AG08396 (cell line): ENCODE measurements at regions not wholly inside any gene's neighbourhood (a gene's known extent, or its start where the extent isn't known, plus 50 kb on each side); places are given as distances from the start of the nearest gene placed in this dataset.
"Not testable (repeated sequence)": the region's sequence is repeated elsewhere in the genome, so short reads cannot be mapped to it uniquely, and the experiment has no call there.

Experiments used
- DNase-seq: peaks from one replicate; pipeline ENCODE4 v3.0.0; 2012; ENCODE audit warnings: low spot score, mixed read lengths

DNA sequence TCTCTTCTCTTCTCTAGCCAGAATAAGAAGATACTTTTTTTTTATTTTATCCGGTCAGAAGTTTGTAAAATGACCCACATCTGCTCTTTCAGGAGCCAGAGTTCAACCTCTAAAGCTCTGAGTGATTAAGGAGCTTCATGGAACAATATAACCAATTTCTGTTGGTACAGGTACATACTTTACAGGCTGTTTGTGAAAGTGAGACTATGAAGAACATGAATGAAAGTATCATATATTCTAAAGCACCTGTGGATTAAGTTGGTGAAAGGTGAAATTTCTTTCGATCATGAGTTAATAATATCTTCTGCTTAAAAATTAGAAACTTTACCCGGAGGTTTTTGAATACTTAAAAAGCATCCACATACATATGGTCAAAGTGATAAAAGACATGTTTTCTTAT is 65.2 kb downstream of the DMRT2 start:
- DNase-seq, result no peak

DNA sequence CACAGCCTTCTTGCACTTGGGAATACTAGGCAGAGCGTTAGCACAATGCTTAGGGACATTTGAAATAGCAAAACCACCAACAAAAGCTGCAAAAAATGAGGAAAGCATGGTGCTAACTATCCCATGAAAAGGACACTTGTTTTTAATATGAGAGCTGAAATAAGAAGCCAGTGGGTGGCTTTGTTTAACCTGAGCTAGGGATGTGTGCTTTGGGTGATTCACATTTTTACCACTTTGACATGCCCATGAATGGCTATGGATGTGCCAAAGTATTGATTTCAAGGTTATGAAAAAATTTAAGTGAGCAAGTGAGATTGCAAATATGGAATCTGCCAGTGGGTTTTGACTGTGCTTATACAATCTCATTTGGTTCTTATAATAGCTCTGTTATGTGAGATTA is 67.3 kb downstream of the DMRT2 start:
- no peak for DNase-seq

DNA sequence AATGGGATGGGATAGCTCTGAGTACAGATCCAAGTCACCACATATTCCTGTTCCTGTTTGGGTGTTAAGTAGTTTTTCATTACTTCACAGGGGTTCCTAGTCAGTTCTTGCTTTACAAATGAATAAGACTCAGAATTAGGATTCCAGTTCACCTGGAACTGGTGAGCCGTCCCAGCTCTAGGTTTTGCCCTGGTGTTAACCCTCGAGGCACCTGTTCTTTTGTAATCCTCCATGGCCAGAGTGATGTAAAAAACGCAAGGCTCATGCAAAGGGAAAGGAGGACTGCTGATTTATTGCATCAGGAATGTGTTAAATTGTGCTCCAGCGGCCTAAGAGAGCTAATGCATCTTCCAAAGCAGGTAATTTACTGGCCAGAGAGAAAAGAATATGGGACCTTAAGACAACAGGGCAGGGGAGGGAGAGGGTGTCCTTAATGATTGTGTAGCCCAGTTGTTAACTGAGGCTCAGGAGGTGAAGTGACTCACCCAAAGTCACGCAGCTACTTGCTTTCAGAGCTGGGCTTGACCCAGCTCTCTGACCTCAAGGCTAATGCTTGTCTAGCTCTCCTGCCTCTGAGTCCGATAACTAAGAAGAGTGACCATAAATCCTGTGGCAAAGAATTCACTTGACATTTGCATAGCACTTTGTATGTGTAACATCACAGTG is 70.5 kb downstream of the DMRT2 start:
- no peak for DNase-seq

DNA sequence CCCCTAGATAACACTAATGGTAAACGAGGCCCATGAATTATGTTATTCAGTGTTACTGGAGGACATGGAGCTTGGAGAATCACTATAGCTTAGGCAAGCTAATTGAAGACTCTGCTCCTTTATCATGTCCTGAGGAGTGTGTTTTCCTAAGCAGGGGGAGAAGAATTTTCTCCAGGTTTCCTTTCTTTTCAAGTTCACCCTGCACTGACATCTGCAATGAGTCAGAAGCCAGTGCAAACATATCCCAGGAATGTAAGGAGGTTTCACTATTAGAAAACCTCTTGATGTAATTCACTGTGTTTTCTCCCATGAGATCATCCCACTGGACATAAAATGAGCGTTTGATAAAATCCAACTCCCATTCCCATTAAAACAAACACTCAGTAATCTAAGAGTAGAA is 75.6 kb downstream of the DMRT2 start:
- DNase-seq, result no peak

DNA sequence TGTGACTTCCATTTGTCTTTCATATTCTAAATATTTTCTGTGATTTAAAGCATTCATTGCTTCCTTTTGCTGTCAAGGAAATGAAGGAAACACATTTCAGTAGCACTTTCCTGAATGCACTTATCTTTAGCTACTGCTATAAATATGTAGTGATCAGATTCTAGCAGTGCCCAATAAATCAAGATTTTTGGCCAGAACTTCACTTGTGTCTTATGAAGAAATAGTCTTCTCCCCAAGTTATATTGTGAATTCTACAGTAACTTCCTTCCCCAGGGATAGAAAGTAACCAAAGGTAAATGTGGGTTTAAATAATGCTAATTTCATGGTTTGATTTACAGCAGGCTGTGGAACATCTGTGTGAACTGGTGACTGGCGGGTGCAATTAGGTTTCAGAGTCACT is 77.9 kb downstream of the DMRT2 start:
- no peak for DNase-seq

DNA sequence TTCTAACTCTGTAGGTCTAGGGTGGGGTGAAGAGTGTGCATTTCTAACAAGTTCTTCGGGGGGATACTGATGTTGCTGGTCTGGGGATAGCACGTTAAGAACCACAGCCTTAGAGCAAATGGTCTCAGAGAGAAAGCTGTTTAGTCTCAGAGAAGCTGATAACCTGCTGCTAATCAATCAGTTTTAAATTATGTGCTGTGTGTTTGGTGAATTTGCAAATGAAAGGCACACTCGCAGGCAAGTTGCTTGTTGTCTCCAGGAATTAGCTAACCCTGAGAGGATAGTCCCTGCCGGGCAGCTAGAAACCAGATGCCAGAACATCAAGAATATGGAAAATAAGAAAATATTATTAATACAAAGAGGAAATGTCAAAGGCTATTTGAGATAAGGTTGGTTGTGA is 79.2 kb downstream of the DMRT2 start:
- DNase-seq, result no peak

DNA sequence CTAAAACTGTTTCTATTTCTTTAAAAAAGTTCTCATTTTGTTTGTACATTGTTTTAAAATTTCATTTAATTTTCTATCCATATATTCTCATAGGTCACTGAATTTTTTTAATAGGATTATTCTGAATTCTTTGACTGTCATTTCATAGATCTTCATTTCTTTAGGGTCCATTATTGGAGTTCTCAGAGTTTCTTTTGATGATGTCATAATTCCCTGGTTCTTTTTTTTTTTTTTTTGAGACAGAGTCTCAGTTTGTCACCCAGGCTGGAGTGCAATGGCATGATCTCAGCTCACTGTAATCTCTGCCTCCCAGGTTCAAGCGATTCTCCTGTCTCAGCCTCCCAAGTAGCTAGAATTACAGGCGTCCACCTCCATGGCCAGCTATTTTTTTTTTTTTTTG is 89.9 kb downstream of the DMRT2 start:
- DNase-seq, result no peak

DNA sequence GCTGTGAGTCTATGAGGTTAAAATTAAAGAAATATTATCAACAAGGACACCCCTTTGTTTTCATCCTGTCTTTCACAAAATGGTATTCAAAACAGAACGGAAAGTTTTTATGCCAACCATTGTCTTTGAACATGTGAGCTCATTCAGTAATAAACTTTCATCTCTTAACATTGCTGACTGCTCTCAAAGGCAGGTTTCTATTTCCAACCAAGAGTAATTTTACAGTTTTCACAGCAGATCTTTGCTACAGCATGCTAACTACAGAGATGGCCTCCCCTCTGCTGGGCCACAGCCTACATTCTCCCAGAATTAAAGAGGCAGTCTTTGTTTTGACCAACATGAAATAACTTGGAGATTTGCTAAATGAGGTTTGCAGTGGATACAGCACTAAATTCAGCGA is 101.5 kb downstream of the DMRT2 start:
- no peak for DNase-seq

DNA sequence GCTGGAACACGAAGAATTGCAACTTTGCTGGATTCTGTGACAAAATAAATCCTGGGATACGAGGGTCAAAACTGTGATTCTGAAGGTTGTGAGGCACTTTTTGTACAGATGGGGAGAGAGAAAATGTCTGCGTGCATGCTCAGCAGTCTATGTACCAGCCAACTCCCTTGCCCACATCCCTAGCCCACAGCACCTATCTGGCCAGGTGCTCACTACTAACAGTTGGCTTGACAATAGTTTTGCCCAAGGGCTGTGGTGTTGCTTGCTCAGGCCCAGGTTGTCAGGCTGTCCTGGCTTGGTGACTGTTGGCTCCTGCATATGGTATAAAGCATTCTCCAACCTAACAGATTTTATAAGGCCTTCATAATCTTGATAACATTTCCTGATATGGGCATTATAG is 102.0 kb downstream of the DMRT2 start:
- no peak for DNase-seq

DNA sequence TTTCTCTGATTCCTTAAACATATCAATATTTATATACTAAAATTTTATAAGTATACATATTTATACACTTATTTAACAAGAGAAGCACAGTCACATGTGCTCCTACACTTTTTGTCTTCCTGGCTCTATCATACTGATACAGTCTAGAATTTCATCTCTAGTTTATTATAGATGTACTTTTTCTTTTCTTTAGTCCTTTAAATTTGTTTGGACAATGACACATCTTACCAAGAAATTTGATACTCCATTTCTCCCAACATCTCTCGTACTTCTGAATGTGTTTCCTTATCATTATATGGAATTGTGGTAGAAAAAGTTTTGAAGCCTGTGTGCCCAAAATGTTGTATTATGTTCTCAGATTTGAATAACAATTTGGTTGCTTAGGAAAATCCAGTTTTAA is 104.6 kb downstream of the DMRT2 start:
- DNase-seq, result no peak

DNA sequence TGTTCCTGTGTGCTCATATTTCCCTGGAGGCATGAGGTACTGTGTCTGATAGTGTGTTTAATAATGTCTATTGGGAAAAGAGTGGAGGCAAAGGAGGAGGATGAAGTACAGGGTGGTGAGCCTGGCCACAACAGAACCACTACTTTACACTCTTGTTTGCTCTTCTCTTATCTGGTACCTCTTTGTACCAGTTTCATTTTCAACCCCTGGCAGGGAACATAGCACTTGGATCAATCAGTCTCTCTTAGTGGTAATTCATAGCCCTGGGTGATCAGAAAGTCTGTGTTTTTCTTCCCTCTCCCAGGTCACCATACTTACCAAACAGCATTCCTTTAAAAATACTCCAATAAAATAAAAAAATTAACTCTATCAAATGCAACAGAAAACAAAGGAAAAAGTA is 105.4 kb downstream of the DMRT2 start:
- no peak for DNase-seq

DNA sequence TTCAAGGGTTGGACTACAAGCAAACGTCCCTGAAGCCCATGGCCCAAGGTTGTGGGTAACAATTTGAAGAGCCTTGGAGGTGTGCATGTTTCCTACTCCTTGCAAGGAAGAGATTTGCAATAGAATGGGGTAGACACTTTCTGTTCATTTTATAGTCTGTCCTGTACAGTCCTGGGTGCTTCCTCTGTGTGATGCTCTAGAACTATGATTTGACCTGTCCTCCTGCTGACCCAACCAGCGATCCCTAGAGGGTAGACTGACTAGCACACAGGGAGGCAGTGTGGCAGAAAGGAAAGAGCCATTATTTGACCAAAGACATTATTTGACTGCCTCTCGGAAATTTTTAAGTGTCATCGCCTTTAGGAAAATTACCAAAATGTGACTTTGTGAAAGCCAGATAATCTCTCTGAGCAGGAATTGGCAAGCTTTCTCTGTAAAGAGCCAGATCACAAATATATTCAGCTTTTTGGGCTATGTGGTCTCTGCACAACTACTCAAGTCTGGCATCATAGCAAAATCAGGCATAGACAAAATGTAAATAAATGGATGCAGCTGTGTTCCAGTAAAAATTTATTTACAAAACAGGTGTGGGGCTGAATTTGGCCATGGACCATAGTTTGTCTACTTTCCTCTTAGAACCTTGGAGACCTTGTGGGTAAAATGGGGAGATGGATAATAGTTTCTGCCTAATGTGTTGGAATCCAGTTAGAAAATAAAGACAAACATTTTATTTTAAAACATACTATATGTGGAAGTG is 106.8 kb downstream of the DMRT2 start:
- DNase-seq, result no peak

DNA sequence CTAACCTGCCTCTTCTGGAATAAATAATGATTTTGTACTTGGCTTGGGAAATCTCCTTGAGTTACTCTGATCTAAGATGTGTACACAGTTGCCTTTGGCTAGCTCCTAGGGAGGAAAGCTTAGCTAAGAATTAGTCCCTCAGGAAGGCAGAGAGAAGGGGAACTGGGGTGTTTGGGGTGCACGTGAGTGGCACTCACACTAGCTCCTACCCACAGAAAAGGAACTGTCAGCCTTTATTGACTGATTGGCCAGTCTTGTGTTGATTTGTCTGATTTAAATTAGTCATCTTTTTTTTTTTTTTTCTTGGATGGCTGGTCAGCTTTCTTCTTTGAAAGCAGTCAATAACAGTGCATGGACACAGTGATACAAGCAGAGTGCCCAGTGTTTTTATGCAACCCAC is 107.7 kb downstream of the DMRT2 start:
- DNase-seq, result no peak

DNA sequence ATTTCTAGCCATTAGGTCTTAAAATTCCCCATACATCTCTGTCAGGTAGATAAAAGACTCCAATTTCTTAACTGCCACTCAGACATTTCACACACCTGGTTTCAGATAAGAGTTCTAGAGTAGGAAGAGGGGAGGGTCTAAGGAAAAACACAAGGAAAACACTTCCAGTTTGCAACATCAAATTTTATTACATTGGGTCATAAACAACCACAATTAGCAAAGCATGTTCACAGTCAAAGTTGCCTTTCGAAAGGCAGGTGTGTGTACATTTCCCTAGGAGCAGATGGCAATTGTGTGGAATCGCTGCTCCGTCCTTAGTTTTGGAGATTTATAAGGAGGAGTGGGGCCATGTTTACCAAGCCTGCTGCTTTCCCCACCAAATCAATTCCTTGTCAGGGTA is 120.8 kb downstream of the DMRT2 start:
- no peak for DNase-seq

DNA sequence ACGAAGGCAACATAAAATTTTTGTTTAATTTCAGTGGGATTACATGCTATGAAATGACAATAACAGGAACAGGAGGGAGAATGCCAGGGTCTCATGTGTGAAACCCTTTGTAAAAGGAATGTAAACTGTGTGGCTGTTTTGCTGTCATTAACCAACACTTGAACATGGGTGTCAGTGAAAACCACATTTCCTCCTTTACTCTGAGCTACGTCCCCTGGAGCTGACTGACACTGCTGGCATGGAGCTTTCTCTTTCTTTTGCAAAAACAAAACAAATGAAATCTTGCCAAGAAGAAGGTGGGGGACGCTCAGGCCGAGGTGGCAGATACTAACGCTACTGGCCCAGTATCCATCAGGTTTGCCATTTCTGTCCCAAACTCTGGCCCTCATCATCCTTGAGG is 121.4 kb downstream of the DMRT2 start:
- no peak for DNase-seq

DNA sequence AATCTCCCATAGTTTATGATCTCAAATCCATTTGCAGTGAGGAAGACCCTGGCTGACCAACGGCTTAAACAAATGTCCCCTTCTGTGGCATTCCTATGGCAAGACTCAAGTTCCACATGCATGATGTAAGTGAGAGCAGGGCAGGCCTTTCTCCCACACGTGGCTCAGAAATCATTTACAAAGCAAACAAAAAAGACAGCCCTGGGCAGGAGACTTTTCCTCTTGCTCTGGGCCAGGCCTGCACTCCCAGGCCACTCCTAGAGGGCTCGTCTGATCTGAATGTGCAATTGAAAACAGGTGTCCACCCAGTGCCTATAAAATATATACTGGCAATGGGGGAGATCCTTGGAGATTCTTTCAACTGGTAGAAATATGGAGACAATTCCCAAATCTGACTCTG is 123.1 kb downstream of the DMRT2 start:
- DNase-seq, result no peak

DNA sequence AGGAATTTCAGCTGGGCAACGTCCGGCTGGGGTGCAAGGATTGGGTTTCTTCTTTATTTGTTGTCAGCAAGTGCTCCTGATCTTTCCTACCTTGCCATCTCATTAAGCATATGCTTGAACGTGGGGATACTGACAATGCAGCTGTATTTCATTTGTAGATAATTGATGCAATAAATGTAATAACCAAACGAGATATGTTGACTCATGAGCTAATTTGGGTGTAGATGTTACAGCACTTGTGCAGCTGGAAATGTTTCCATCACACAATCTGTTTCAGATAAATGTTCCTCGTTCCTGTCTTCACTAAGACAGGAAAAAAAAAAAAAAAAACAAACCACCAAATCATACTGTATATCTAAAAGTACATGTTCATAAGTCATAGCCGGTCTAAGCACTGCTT is 123.8 kb downstream of the DMRT2 start:
- no peak for DNase-seq

DNA sequence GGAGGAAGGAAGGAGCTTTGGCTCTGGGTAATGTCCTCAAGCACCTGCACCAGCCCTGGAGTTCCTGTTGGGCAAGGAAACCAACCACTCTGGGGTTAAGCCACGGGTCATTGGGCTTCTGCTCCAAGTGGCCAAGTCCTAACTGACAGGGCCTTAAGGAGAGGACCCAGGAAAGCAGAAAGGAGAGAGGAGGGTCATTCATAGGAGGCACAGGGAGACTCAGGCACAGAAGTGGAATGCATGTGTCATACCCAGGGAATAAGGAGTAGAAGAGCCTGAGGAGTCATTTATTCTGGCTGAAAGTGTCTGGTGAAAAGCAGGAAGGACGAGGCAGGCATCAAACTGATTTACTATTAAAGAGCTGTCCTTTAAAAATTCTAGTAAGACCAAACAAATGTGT is 129.2 kb downstream of the DMRT2 start:
- DNase-seq, result no peak

DNA sequence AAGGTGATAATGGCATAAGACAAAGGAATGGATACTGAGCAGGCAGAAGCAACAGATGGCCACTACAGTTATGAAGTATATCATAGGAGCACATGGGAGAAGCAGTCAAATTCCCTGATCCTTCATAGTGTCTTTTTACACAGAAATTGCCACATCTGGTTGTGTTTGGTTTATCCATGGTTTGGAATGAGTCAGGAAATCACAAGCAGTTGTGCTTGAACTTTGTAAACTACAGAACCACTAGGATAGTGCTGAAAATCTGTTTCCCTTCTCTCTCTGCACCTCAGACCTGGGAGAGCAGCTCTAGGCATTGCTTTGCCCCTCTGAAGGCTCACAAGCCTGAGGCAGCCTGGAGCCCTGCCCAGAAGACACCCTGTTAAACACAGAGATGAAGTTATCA is 134.0 kb downstream of the DMRT2 start:
- DNase-seq, result no peak

DNA sequence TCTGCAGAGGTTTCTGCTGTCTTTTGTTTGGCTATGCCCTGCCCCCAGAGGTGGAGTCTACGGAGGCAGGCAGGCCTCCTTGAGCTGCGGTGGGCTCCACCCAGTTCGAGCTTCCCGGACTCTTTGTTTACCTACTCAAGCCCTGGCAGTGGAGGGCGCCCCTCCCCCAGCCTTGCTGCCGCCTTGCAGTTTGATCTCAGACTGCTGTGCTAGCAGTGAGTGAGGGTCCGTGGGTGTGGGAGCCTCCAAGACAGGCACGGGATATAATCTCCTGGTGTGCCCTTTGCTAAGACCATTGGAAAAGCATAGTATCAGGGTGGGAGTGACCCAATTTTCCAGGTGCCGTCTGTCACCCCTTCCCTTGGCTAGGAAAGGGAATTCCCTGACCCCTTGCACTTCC is 137.0 kb downstream of the DMRT2 start:
- not testable (repeated sequence) for DNase-seq

DNA sequence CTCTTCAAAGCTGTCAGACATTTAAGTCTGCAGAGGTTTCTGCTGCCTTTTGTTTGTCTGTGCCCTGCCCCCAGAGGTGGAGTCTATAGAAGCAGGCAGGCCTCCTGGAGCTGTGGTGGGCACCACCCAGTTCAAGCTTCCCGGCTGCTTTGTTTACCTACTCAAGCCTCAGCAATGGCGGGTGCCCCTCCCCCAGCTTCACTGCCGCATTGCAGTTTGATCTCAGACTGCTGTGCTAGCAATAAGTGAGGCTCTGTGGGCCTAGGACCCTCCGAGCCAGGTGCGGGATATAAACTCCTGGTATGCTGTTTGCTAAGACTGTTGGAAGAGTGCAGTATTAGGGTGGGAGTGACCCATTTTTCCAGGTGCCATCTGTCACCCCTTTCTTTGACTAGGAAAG is 145.5 kb downstream of the DMRT2 start:
- DNase-seq, result not testable (repeated sequence)

DNA sequence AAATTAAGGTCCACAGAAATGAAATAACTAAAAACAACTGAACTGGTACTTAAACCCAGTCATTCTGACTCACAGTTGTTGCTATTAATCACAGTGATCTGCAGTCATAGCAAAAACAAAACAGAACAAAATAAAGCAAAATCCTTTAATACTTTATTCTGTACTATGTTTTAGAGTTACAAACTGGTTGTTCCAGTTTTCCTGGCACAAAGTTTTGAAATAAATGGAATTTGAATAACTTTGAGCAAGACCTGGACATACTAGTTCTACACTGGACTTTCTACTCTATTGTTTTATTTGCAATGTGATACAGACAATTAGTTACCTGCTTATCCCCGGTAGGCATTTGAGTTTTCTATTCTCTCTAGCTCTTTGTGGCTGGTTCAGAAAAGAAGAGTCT is 147.9 kb downstream of the DMRT2 start:
- DNase-seq, result no peak

DNA sequence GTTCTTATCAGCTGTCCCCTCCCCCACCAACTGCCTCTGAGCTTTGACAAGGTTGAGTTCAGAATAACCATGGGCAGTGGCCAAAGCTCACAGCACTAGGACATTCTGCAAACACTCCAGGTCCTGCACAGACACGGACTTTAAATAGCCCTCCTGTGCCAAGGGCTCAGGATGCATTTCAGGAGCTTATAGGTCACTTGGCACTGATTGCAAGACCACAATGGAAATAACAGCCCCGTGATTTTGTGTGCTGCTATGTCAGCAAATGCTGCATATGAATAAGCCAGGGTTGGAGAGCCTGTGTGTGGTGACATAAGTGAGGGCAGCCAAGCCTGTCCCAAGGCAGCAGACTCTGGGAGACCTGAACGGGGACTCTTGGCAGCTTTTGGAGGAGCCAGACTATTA is 150.7 kb downstream of the DMRT2 start:
- DNase-seq, result no peak

DNA sequence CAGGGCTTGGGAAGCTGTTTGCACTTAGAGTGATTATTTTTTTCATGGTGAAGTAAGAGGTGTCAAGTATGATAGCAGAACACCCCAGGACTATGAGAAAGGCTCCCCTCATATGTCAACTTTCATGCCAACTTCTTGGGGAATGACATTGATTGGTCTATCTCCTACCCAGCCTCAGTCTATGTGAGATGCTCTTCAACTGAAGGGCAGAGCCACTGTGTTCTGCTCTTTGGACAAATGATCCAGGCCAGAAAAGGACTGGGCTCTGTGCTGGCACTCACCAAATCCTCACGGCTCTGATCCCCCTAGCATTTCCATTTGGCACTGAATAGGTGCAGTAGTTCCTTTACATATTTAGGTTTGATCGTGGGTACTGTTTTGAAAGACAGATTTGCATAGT is 151.1 kb downstream of the DMRT2 start:
- DNase-seq, result no peak
